GM12873 (cell line): ENCODE measurements at regions not wholly inside any gene's neighbourhood (a gene's known extent, or its start where the extent isn't known, plus 50 kb on each side); places are given as distances from the start of the nearest gene placed in this dataset.

Experiments used
- CTCF ChIP-seq: IDR thresholded peaks from 2 replicates; pipeline ENCODE4 v1.5.1; 2012; ENCODE audit warnings: low read depth, mild to moderate bottlenecking, moderate library complexity, low read length, control low read depth; ENCODE audit not compliant: insufficient read depth; ENCODE audit errors: missing control alignments

DNA sequence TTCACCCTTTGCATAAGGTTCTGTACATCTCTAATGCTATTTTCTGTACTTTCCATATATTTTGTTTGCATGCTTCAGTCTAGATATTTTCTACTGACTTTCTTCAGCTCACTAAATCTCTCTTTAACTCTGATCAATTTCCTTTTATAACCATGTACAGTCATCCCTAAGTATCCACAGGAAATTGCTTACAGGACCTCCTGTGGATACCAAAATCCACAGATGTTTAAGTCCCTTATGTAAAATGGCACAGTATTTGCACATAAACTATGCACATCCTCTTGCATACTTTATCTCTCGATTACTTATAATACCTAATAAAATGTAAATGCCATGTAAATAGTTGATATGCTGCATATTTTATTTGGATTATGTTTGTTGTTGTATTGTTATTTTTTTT is 442.1 kb downstream of the TLE4 start:
- TF ChIP-seq CTCF = no peak

DNA sequence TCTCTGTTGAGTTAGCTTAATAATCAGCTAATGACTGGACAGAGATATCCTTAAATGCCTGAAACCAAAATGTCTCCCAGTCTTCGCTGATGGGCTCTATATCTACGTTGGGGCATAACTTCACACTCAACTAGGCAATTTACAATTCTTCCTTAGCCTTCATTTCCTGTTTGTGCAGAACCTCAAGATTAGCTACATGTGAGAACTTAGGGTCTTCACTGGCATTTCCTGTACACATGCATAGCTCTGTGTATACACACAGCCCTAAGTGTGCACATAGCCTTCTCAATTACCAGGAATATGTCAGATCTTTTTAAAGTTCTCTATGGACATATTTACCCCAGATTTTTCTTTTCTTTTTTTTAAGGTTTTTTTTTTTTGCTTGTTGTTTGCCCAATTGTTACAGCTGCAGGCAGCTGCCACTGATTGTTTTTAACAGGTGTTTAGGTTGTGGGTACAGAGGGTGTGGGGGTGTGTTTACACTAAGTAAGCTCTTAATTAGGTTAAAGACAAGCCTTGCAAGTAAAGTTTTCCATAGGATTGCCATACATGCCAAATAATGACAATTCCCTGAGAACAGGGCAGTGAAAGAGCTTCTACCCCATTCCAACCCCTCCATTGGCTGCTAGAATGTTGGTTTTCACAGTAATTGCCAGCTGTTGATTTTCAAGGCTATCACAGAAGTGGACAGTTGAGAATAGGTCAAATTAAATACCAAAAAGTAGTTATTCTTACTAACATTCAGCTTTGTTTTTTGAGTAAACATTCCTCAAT is 441.0 kb downstream of the TLE4 start:
- no peak for TF ChIP-seq CTCF

DNA sequence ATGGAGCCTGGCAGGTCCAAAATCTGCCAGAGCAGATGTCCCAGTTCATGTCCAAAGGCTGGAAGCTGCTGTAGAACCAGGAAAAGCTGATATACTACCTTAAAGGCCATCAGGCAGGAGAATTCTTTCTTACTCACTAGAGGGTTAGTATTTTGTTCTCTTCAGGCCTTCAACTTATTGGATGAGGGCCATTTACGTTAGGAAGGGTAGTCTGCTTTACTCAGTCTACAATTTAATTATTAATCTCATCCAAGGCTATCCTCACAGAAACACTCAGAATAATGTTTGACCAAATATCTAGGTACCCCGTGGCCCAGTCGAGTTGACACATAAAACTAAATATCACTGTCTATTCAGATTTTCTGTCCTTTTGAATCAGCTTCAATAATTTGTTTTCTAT is 437.4 kb downstream of the TLE4 start:
- TF ChIP-seq CTCF = no peak

DNA sequence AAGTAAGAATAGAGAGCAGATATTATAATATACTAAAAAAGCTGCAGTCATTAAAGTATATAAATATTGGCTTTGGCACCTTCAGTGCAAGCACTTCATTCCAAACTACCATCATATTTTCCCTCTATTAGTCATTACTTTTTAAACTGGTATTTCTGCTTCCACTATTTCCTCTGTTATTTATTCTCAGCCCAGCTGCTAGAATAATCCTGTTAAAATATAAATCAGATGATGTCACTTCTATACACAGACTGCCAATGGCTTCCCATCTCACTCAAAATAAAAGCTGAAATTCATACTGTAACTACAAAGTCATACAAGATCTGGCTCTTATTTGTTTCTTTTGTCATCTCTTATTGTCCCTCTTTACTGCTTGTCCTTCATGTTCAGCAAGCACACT is 432.9 kb downstream of the TLE4 start:
- no peak for TF ChIP-seq CTCF

GRCh38 chr9:79990536-79990935 is 418.8 kb downstream of the TLE4 start:
- no peak for TF ChIP-seq CTCF

DNA sequence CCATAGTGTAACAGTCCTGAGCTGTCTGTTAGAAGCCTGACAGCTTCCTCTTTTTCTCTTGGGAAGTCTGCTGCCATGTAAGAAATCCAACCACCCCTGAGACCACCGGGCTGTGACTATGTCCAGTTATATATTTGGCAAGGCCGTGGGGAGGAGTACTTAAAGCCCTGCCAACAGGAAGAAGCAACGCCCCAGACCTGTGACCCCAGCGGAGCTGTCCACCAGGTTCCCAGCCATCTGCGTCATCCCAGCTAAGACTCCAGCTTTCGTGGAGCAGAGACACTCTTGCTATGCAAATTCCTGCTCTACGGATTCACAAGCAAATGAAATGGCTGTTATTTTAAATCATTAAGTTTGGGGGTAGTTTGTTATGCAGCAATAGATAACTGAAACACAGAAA is 417.3 kb downstream of the TLE4 start:
- TF ChIP-seq CTCF = no peak

GRCh38 chr9:79988126-79988525 is 416.4 kb downstream of the TLE4 start:
- TF ChIP-seq CTCF = no peak
